MCF 10A (cell line): ENCODE measurements at regions not wholly inside any gene's neighbourhood (a gene's known extent, or its start where the extent isn't known, plus 50 kb on each side); places are given as distances from the start of the nearest gene placed in this dataset.

Source experiments
- BruUV-seq: library from RNA; stranded (reverse); fragments of 400-500 nt; replicated peaks from 2 replicates; lab custom pipeline; 2021; lab: Mats Ljungman, UMichigan
- CTCF ChIA-PET: fragments of 300-600 bp; sonication (Branson Sonifier 250); formaldehyde crosslinking; extraction: SDS; loops from one replicate; lab custom pipeline; 2021; ENCODE audit warnings: antibody characterized with exemption, inconsistent platforms; lab: Yijun Ruan, JAX
- POLR2A ChIA-PET: fragments of 300-600, 350-650 bp; sonication (Branson Sonifier 250); formaldehyde crosslinking; extraction: SDS; loops from one replicate; lab custom pipeline; 2020; ENCODE audit warnings: antibody characterized with exemption, inconsistent platforms; lab: Yijun Ruan, JAX
- DNase-seq: peaks from one replicate; pipeline ENCODE4 v3.0.0-alpha.2; 2018; ENCODE audit not compliant: unreplicated experiment
- H3K27ac Mint-ChIP-seq: one replicate; pipeline ENCODE4 v1.8.0; 2022; ENCODE audit warnings: mild to moderate bottlenecking, low read depth, mixed read lengths; ENCODE audit not compliant: unreplicated experiment
- H3K27me3 Mint-ChIP-seq: one replicate; pipeline ENCODE4 v1.8.0; 2022; ENCODE audit warnings: mixed read lengths; ENCODE audit not compliant: insufficient read depth, unreplicated experiment
- H3K36me3 Mint-ChIP-seq: one replicate; pipeline ENCODE4 v1.8.0; 2022; ENCODE audit warnings: mild to moderate bottlenecking, moderate library complexity, mixed read lengths; ENCODE audit not compliant: insufficient read depth, unreplicated experiment
- H3K4me1 Mint-ChIP-seq: one replicate; pipeline ENCODE4 v1.8.0; 2022; ENCODE audit warnings: mixed read lengths; ENCODE audit not compliant: insufficient read depth, unreplicated experiment
- H3K4me3 Mint-ChIP-seq: one replicate; pipeline ENCODE4 v1.8.0; 2022; ENCODE audit warnings: mild to moderate bottlenecking, moderate library complexity, mixed read lengths; ENCODE audit not compliant: unreplicated experiment
- H3K9me3 Mint-ChIP-seq: one replicate; pipeline ENCODE4 v1.8.0; 2022; ENCODE audit warnings: mixed read lengths; ENCODE audit not compliant: unreplicated experiment
- CTCF ChIP-seq: fragments of 200-600 bp; IDR thresholded peaks from one replicate; pipeline ENCODE4 v1.8.0; 2022; ENCODE audit warnings: antibody characterized with exemption, mild to moderate bottlenecking; ENCODE audit not compliant: unreplicated experiment
- intact Hi-C: fragments of 100-400 bp; cut with micrococcal nuclease; formaldehyde crosslinking; loops from 2 replicates; pipeline ENCODE4 v1.14.1; 2022

DNA sequence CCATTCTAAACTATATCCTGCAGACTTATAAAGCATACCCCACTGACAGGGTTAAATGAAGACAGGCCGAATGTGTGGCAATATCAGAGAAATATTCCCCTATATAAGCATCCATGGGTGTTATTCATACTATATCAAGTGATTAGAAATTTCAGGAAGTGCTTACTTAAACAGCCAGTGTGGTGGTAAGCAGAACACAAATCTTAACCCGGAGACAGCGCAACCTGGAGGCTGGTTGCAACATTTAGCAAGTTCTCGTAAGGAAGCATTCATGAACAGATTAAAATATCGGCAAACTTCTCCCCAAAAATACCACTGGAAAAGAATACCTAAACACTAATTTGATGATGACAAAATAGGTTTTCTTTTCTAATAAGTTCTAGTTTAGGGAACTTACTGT is 261.2 kb downstream of the CBLL2 start:
- BruUV-seq = no TSS peak
- TF ChIP-seq CTCF = no peak
- Mint-ChIP-seq H3K36me3 (no peaks in the 10 kb centered on the region), H3K27me3 (peaks cover 40% of the 10 kb centered on the region), H3K9me3 (peaks cover 5% of the 10 kb centered on the region), H3K4me3 (no peak overlapping the region), H3K27ac (peak overlapping the region; percentile 47), H3K4me1 (peaks cover 15% of the 10 kb centered on the region)
- ChIA-PET POLR2A (interaction anchor here (0.6 to 0.9 kb wide), 2 partner anchors 269 to 398 kb away, joined by 3 read pairs; no protein-coding TSS in a partner anchor), CTCF (interaction anchor here (0.6 kb wide), 1 partner anchor 1575 kb away, joined by 3 read pairs; no protein-coding TSS in a partner anchor)
- no peak for DNase-seq
- intact Hi-C loops = no loop called here

GRCh38 chrX:22534643-22535042 is 261.9 kb downstream of the CBLL2 start:
- peak; percentile 62 for DNase-seq
- intact Hi-C loops = no loop called here
- Mint-ChIP-seq H3K27ac (no peak overlapping the region), H3K4me3 (no peak overlapping the region), H3K27me3 (peaks cover 40% of the 10 kb centered on the region), H3K36me3 (no peaks in the 10 kb centered on the region), H3K9me3 (peaks cover 5% of the 10 kb centered on the region), H3K4me1 (peaks cover 15% of the 10 kb centered on the region)
- BruUV-seq = no TSS peak
- no peak for TF ChIP-seq CTCF
- CTCF ChIA-PET = interaction anchor here (0.6 kb wide), 1 partner anchor 1576 kb away, joined by 3 read pairs; no protein-coding TSS in a partner anchor
- POLR2A ChIA-PET = interaction anchor here (0.6 to 0.9 kb wide), 3 partner anchors 172 to 746 kb away, joined by 3 read pairs; no protein-coding TSS in a partner anchor

- Mint-ChIP-seq H3K36me3 (no peaks in the 10 kb centered on the region), H3K27ac (no peak overlapping the region), H3K27me3 (peaks cover 56% of the 10 kb centered on the region), H3K4me1 (peaks cover 15% of the 10 kb centered on the region), H3K4me3 (no peak overlapping the region), H3K9me3 (peaks cover 2% of the 10 kb centered on the region)
- ChIA-PET CTCF (interaction anchor here (0.8 kb wide), 1 partner anchor 212 kb away, joined by 4 read pairs; no protein-coding TSS in a partner anchor), POLR2A (interaction anchor here (0.7 kb wide), 2 partner anchors 455 to 1129 kb away, joined by 3 to 5 read pairs; no protein-coding TSS in a partner anchor)
- no peak for DNase-seq
- intact Hi-C loops = no loop called here
- TF ChIP-seq CTCF = no peak
- BruUV-seq = no TSS peak
Measured at GRCh38 chrX:22536746-22537304, 264.1 kb downstream of the CBLL2 start.

GRCh38 chrX:22538580-22538979 is 265.9 kb downstream of the CBLL2 start:
- ChIA-PET POLR2A (no interaction called here), CTCF (no interaction called here)
- no peak for TF ChIP-seq CTCF
- no peaks in the 10 kb centered on the region for H3K36me3 Mint-ChIP-seq
- no peak for DNase-seq
- no TSS peak for BruUV-seq
- no peak overlapping the region for H3K27ac Mint-ChIP-seq
- H3K27me3 Mint-ChIP-seq = peaks cover 73% of the 10 kb centered on the region
- no peak overlapping the region for H3K4me3 Mint-ChIP-seq
- peaks cover 15% of the 10 kb centered on the region for H3K4me1 Mint-ChIP-seq
- no peaks in the 10 kb centered on the region for H3K9me3 Mint-ChIP-seq
- intact Hi-C loops = no loop called here
